GM12864 (cell line): ENCODE measurements at regions not wholly inside any gene's neighbourhood (a gene's known extent, or its start where the extent isn't known, plus 50 kb on each side); places are given as distances from the start of the nearest gene placed in this dataset.

ENCODE experiments used
- DNase-seq: peaks from one replicate; pipeline ENCODE4 v3.0.0-alpha.2; 2011; ENCODE audit warnings: low read depth
- H3K4me3 ChIP-seq: 2 replicates; pipeline ENCODE4 v1.5.1; 2011; ENCODE audit warnings: mild to moderate bottlenecking, low read depth, low read length, control low read depth
- CTCF ChIP-seq: IDR thresholded peaks from 2 replicates; pipeline ENCODE4 v1.5.1; 2011; ENCODE audit warnings: low read depth, mild to moderate bottlenecking, moderate library complexity, low read length, control low read depth, inconsistent platforms; ENCODE audit errors: missing control alignments

- no peak for TF ChIP-seq CTCF
- no peak overlapping the region for H3K4me3 ChIP-seq
- no peak for DNase-seq
Measured at GRCh38 chr1:195790514-195791168, 817.6 kb downstream of the KCNT2 start.

- no peak overlapping the region for H3K4me3 ChIP-seq
- TF ChIP-seq CTCF = no peak
- no peak for DNase-seq
Measured at GRCh38 chr1:195789321-195789720, 818.9 kb downstream of the KCNT2 start.

DNA sequence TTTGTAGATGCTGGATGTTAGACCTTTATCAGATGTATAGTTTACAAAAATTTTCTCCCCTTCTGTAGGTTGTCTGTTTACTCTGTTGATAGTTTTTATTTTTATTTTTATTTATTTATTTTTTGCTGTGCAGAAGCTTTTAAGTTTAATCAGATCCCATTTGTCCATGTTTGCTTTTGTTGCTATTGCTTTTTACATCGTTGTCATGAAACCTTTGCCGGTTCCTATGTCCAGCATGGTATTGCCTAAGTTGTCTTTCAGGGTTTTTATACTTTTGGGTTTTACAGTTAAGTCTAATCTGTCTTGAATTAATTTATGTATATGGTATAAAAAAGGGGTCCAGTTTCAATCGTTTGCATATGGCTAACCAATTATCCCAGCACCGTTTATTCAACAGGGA is 819.5 kb downstream of the KCNT2 start:
- H3K4me3 ChIP-seq = no peak overlapping the region
- no peak for DNase-seq
- TF ChIP-seq CTCF = no peak

- TF ChIP-seq CTCF = no peak
- H3K4me3 ChIP-seq = no peak overlapping the region
Measured at GRCh38 chr1:195785830-195786229, 822.4 kb downstream of the KCNT2 start.

GRCh38 chr1:195773931-195774330 is 834.3 kb downstream of the KCNT2 start:
- no peak overlapping the region for H3K4me3 ChIP-seq
- no peak for TF ChIP-seq CTCF
- no peak for DNase-seq

More at GRCh38 chr1:195785830-195786229, 822.4 kb downstream of the KCNT2 start:
- no peak for DNase-seq

GRCh38 chr1:195769461-195769860 is 838.8 kb downstream of the KCNT2 start:
- no peak for TF ChIP-seq CTCF
- H3K4me3 ChIP-seq = no peak overlapping the region

DNA sequence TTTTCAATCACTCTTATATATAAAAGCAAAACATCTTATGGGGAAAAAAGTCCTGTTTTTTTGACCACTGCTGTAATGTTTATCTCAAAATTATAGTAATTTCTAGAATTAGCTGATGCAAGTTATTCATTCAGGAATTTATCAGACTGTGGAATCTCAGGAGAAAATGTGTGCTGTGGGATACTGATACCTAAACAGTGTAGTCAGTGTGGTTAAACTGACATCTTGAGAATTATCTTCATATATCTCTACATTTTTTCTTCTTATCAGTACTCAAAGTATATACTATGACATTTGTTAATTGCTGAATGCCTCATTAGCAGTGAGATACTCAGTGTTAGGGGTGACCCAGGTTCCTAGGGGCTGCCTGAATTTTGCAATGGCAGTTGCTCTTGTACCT is 839.3 kb downstream of the KCNT2 start:
- no peak for DNase-seq
- no peak for TF ChIP-seq CTCF
- H3K4me3 ChIP-seq = no peak overlapping the region

More at GRCh38 chr1:195769461-195769860, 838.8 kb downstream of the KCNT2 start:
- DNase-seq = no peak
